SKM-1 treated with dmso at 0.1 percent for 144 hours (cell line): ENCODE measurements at regions not wholly inside any gene's neighbourhood (a gene's known extent, or its start where the extent isn't known, plus 50 kb on each side); places are given as distances from the start of the nearest gene placed in this dataset.
"Not testable (repeated sequence)": the region's sequence is repeated elsewhere in the genome, so short reads cannot be mapped to it uniquely, and the experiment has no call there.

Experiments
- DNase-seq: peaks from one replicate; lab custom pipeline; 2025; ENCODE audit not compliant: unreplicated experiment; lab: John Stamatoyannopoulos, UW

DNA sequence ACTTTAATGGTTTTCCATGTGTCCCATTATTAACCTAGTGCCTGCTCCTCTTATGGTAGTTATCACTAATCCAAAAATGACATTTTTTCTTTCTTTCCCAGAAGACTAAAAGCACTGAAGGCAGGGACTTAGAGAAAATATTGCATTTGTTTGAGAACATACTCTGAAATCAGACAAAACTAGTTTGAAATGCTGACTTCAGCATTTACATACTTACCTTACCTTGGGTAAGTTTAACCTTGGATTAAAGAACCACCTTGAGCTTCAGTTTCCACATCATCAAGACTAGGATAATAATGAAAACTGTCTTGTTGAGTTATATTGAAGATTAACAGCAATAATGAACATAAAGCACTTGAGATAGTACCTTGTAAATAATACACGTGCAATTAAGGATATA, 413.0 kb downstream of the SOX2 start:
- no peak for DNase-seq

DNA sequence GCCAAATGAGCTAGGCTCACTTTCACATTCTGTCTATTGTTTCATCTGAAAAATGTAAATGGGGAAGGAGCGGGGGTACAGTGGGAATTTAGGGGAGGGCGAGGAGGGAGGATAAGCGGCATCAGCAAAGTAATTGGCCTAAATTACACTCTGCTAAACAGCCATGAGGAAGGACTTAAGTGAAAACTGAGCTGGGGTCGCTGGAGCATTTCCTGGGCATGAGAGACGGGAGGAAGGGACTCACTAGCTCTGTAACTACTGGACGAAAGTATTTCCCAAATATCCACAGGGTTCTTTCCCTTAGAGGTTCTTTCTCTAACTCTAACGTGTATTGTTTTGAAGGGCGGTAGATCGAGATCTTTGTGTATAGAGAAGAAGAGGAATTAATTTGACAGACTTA, 418.0 kb downstream of the SOX2 start:
- DNase-seq, result no peak

- no peak for DNase-seq
Measured at GRCh38 chr3:182133752-182134151, 422.0 kb downstream of the SOX2 start.

DNA sequence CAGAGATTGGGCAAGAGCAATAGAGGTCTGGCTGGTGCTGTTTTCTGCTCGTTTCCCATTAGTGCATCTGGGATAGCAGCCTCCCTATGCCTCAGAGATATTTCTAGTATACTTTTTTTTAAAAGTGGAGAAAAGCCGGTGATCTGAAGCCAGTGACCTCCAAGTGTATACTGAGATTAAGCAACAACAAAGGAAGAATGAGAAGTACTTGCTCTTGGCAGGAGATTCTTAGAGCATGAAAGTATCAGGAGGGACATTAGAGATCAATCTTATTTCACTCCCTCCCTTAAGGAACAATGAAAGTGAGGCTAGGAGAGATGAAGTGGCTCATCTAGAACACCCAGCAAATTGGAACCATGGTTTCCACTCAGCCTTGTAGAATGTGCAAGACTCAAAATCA, 423.3 kb downstream of the SOX2 start:
- no peak for DNase-seq

GRCh38 chr3:182136008-182136910, 424.5 kb downstream of the SOX2 start:
- DNase-seq, result no peak

DNA sequence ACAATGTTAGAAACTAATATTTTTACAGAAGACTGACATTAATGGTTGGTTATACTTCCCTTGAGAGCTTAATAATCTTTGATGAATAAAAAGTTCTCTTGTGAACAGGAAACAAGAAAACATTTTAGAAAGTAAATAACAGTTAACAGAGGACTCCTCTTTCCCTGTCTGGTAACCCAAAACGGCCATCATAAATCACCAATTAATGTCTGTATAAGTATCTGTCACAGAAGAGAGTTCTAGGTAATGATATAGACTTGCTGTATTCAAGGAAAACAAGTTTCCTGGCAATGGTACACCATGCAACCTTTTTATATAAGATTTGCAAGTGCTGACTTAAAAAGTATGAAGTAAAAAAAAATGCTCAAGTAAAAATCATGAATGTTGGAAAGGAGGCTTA, 426.7 kb downstream of the SOX2 start:
- no peak for DNase-seq

DNA sequence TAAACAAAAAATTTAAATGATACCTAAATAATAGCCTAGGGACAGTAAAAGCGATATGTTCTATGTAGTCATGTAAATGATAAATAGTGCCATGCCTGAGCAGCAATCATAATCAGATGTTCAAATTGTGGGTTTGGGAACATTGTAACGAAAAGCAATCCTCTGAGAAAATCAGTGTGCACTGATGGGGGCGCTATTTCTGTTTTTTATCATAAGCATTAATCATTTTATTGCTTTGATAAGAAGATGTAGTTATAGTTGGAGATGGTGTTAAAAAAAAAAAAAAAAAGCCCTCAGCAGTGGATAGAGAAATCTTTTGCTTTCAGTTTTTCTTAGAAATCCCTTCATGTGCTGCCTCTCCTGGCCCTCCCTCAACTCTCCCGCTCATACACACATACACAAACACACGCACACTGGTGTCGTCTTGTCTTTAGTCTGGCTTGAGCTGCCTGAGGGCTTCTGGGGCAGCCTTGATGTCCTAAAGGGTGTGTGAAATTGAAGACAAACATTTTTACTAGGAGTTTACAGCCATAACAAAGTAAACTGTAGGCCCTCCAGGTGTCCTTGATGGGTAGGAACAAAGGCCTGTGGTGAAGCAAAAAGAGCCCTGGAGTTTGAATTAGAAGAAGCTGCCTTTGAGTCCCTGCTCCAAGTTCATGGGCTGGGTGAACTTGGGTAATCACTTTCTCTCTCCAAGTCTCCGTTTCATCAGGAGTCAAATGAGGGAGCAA, 428.1 kb downstream of the SOX2 start:
- DNase-seq, result no peak

DNA sequence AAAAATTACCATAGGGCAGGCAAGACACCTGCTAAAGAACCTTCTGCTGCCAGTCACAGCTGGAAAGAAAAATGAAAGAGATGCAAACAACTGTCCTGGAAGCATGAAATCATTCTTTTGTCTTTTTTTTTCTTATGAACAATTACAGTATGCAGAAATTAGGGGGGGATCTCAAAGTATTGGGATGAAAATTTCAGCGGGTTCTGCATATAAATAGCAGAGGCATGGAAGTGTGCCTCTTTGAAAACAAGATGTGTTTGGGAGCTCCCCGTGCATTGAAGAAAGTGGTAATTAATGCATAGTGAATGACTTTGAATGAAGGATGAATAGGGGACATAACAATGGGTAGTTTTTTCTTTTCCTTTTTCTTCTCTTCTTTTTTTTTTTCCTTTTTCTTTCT, 431.2 kb downstream of the SOX2 start:
- DNase-seq, result no peak

DNA sequence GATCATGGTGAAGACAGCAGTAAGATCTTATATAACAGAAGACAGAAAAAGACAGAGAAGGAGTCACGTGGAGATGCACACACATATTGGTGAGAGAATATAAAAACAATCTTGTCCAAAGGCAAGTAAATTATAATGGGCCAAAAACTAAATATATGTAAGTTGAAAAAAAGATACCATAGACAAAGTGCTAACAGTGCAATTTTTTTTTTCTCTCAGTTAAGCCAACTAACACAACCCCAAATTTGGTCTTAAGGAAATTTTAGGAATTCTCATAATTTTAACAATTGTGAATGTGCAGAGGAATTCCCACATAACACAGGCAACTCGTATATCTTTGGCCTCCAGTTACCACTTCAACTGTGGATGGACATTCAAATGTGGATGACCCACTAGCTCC, 432.2 kb downstream of the SOX2 start:
- no peak for DNase-seq

DNA sequence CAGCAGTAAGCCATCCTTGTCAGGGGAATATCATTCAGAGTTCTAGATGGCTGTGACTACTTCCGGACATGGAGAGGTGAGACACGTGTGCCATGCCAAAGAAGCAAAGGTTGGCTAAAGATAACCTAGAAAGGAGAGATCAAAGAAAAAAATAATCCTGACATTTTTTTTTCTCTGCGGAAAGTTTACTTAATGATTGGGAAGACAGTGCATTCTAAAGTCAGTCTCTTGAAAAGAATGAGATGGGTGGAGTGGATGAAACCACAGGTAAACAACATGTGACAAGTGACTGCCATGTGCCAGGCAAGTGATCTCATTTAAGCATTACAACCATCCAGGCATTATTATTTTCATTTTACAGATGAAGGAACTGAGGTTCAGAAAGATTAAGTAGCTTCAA, 436.6 kb downstream of the SOX2 start:
- DNase-seq, result no peak

GRCh38 chr3:182149594-182149993, 437.9 kb downstream of the SOX2 start:
- DNase-seq, result no peak

GRCh38 chr3:182156326-182156725, 444.6 kb downstream of the SOX2 start:
- not testable (repeated sequence) for DNase-seq

GRCh38 chr3:182165234-182165633, 453.5 kb downstream of the SOX2 start:
- DNase-seq, result no peak

DNA sequence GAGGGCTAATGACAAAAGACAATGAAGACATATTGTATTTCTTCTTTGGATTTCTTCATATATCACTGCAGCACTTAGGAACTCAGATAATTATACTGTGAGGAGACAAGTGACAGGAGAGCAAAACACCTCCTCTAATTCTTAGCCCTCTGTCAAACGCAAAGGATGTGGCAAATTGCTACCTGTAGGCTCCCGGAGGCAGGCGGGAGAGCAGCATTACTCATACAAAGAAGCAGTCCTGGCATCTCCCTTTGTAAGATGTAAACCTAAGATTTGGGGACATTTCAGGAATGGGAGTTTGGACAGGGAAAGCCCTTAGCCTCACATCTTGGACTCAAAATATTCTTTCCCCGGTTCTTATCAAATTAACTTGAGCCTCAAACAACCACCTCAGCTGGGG, 460.8 kb downstream of the SOX2 start:
- DNase-seq, result no peak

GRCh38 chr3:182178488-182179200, 466.9 kb downstream of the SOX2 start:
- no peak for DNase-seq

GRCh38 chr3:182179631-182180030, 467.9 kb downstream of the SOX2 start:
- no peak for DNase-seq

DNA sequence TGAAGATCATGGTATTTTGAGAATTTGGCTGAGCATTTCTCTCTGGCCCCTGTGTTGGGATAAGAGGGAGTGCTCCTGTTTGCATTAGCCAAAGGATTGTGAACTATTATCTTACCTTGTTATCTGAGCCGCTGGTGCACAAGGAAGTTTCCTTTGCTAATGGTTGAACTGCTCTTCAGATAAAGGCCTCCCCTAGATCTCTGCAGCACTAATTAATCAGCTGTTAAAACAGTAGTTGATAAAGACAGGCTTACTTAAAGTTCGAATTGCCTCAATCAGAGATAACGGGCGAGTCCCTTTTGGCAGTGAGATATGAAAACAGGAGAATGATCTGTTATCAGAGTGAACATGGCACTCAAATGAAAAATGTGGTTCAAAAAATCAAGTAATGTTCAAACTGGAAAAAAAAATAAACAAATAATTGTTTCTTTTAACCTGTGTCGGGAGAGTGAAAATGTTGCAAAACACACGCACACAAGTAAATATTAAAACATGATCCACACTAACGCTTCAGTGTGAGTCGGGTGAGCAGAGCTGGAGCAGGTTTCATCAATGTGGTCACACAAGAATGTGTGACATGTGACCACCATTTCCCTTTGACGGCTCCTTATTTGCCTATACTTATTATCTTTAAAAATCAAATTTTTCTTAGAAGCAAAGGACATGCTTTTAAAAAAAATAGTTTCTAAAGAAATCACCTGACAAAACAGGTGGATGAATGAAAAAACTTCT, 469.1 kb downstream of the SOX2 start:
- no peak for DNase-seq

DNA sequence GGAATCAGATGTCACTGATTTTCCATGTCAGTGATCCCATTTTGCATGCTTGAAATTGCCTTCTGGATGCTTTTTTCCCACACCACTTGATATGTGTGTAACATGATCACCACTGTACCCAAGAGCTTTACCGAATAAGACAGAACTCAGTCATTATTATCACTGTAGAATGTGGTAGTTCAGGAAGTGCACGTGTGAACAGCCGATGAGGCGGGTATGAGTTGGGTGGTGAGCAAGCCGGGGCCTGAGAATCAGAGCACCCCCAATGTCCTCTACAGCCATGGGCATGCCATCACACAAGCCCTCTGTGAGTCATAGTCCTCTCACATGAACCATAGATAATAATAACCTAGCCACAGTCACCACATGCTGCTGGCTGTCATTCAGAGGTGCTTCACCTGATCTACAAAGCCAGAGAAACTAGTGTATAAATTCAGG, 470.8 kb downstream of the SOX2 start:
- DNase-seq, result no peak

GRCh38 chr3:182183716-182184430, 472.1 kb downstream of the SOX2 start:
- DNase-seq, result no peak

DNA sequence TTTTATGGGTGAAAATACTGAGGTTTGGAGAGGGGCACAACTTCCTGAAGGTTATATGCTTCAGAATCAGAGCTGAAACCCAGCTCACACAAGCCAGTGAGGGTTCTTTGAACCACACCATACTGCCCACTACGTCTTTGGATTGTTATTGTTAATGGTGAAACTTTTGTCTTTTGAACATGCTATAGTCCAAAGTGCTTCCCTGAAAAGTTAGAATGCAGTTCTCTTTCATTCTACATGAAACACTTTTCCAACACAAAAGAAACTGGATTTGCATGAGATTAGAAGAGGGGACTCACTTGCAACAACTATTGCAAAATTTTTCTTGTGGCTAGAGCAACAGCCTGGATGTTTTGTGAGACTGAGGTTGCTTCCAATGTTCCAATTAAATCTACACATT, 473.6 kb downstream of the SOX2 start:
- DNase-seq, result no peak
